Lower leg skin (tissue), 4 donors: ENCODE measurements at regions not wholly inside any gene's neighbourhood (a gene's known extent, or its start where the extent isn't known, plus 50 kb on each side); places are given as distances from the start of the nearest gene placed in this dataset.
"Not testable (repeated sequence)": the region's sequence is repeated elsewhere in the genome, so short reads cannot be mapped to it uniquely, and the experiment has no call there.

ENCODE experiments used
- DNase-seq, 2 donors: peaks; one replicate each; pipeline ENCODE4 v3.0.0-alpha.2; 2019; ENCODE audit warnings: low spot score in 2 of 2
- H3K4me3 ChIP-seq: fragments of 200-600 bp; sonication (generic); 2 replicates; pipeline ENCODE4 v1.5.1; 2017; ENCODE audit warnings: mild to moderate bottlenecking, low read depth; ENCODE audit not compliant: poor library complexity, severe bottlenecking
- CTCF ChIP-seq, 3 donors: fragments of 450-650 bp; IDR thresholded peaks; one replicate each; pipeline ENCODE4 v1.5.1; 2016; ENCODE audit warnings: antibody characterized with exemption in 3 of 3, mild to moderate bottlenecking in 3 of 3, moderate library complexity in 2 of 3
- POLR2A ChIP-seq, 2 donors: fragments of 450-650 bp; IDR thresholded peaks; one replicate each; pipeline ENCODE4 v1.6.1; 2016 to 2017; ENCODE audit warnings: antibody characterized with exemption in 2 of 2, mild to moderate bottlenecking in 1 of 2, moderate library complexity in 1 of 2
- WGBS, 2 donors: methylation state at CpG; one replicate each; pipeline ENCODE4 v1.1.5; 2018; 5-methylcytosine and 5-hydroxymethylcytosine counted together
- intact Hi-C: fragments of 100-400 bp; cut with DNase I; formaldehyde crosslinking; loops from one replicate; pipeline ENCODE4 v1.15.0; 2023; ENCODE audit warnings: low total_unique reads

DNA sequence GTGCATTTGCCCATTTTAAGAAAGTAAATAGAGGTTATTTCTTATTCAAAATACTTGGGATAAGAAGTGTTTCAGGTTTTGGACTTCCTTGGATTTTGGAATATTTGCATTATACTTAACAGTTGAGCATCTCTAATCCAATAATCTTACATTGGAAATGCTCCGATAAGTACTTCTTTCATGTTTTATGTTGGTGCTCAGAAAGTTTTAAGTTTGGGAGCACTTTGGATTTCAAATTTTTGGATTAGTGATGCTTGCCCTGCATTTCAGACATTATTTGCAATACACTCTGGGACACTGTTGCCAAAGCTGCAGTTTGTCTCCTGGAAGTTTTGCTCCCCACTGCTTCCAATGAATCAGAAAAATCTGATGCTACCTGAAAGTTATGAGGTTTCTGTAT lies 691.9 kb upstream of the SLITRK6 start:
- intact Hi-C loops, result no loop called here
- TF ChIP-seq POLR2A (IDR thresholded peaks at IDR 0.05) (no peak), CTCF (IDR thresholded peaks at IDR 0.05) (no peak)
- no peak overlapping the region for H3K4me3 ChIP-seq
- 94 to 100% methylated on average over 1 of the region's 1 CpG for WGBS, 2 donors
- no peak for DNase-seq

DNA sequence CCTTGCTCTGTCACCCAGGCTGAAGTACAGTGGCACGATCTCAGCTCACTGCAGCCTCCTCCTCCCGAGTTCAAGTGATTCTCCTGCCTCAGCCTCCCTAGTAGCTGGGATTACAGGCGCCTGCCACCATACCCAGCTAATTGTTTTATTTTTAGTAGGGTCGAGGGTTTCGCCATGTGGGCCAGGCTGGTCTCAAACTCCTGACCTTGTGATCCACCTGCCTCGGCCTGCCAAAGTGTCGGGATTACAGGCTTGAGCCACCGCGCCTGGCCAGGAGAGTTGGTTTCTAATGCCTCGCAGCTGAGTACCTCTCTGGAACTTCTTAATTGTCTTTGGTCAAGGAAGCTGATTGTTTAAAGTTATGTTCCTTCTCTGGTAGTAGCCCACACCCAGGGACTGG lies 702.7 kb upstream of the SLITRK6 start:
- DNase-seq, intact Hi-C loops, H3K4me3 ChIP-seq: not testable (repeated sequence)
- WGBS, 2 donors, result 92% methylated on average over 10 of the region's 10 CpGs

GRCh38 chr13:86510792-86511191 lies 711.6 kb upstream of the SLITRK6 start:
- intact Hi-C loops, result no loop called here
- WGBS, 2 donors, result 62 to 68% methylated on average over 2 of the region's 2 CpGs
- TF ChIP-seq POLR2A (IDR thresholded peaks at IDR 0.05) (no peak), CTCF (IDR thresholded peaks at IDR 0.05) (no peak)
- H3K4me3 ChIP-seq, result no peak overlapping the region
- no peak for DNase-seq

DNA sequence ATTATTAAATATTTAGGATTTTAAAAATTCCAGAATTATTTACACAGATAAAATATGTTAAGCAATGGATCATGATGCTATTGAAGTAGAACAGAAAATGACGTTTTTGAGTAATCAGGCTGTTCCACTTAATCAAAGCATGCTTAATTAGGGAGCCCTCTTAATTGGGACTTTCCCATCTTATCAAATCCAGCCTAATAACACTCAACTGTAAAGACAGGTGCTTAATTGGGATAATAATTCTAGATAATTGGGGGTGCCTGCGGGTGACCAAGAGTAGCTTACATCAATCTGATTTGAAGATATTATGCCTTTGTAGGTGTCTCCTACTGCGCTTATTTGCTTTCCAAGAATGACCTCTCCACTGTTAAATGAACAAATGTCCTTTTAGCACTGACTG lies 742.2 kb upstream of the SLITRK6 start:
- intact Hi-C loops, result no loop called here
- no peak for TF ChIP-seq POLR2A (IDR thresholded peaks at IDR 0.05)
- no peak for TF ChIP-seq CTCF (IDR thresholded peaks at IDR 0.05)
- 80 to 84% methylated on average over 3 of the region's 3 CpGs for WGBS, 2 donors
- H3K4me3 ChIP-seq, result no peak overlapping the region
- DNase-seq, result no peak

- no peak overlapping the region for H3K4me3 ChIP-seq
- no peak for DNase-seq
- TF ChIP-seq POLR2A (IDR thresholded peaks at IDR 0.05) (no peak), CTCF (IDR thresholded peaks at IDR 0.05) (no peak)
- intact Hi-C loops, result no loop called here
Measured at GRCh38 chr13:86554066-86554465, 754.8 kb upstream of the SLITRK6 start.

GRCh38 chr13:86559901-86560300 lies 760.7 kb upstream of the SLITRK6 start:
- H3K4me3 ChIP-seq, result no peak overlapping the region
- DNase-seq, result no peak
- intact Hi-C loops, result no loop called here
- TF ChIP-seq CTCF (IDR thresholded peaks at IDR 0.05) (no peak), POLR2A (IDR thresholded peaks at IDR 0.05) (no peak)
- WGBS, 2 donors, result 77 to 82% methylated on average over 1 of the region's 1 CpG
